Medulla oblongata (tissue), 1 donor: ENCODE measurements at regions not wholly inside any gene's neighbourhood (a gene's known extent, or its start where the extent isn't known, plus 50 kb on each side); places are given as distances from the start of the nearest gene placed in this dataset.

Source experiments
- DNase-seq: peaks from one replicate; pipeline ENCODE4 v3.0.0-alpha.2; 2015; ENCODE audit errors: extremely low spot score

DNA sequence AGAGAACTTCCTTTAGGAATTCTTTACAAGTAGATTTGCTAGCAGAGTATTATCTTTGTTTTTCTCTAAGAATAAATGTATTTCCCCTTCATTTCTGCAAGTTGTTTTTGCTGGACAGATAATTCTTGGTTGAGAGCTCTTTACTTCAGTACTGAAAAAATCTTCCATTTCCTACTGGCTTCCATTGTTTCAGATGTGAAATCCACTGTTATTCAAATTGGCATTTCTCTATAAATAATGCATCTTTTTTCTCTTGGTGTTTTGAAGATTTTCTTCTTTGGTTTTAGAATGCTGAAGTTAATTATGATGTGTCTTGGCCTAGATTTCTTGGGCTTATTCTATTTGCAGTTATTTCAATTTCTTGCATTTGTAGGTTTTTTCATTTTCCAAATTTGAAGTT is 270.0 kb upstream of the GYPC start:
- DNase-seq: no peak

- no peak for DNase-seq
These were observed 266.5 kb upstream of the GYPC start for GRCh38 chr2:126389446-126389845.

GRCh38 chr2:126392889-126393288 is 263.1 kb upstream of the GYPC start:
- no peak for DNase-seq

DNA sequence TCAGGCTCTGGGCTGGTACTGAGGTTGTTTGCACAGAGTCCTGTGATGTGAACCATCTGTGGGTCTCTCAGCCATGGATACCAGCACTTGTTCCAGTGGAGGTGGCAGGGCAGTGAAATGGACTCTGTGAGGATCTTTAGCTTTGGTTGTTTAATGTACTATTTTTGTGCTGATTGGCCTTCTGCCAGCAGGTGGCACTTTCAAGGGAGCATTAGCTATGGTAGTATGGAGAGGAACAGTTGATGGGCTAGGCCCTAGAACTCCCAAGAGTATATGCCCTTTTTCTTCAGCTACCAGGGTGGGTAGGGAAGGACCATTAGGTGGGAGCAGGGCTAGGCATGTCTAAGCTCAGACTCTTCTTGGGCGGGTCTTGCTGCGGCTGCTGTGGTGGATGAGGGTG is 257.0 kb upstream of the GYPC start:
- no peak for DNase-seq

- DNase-seq: no peak
These were observed 252.8 kb upstream of the GYPC start for GRCh38 chr2:126403039-126403628.

DNA sequence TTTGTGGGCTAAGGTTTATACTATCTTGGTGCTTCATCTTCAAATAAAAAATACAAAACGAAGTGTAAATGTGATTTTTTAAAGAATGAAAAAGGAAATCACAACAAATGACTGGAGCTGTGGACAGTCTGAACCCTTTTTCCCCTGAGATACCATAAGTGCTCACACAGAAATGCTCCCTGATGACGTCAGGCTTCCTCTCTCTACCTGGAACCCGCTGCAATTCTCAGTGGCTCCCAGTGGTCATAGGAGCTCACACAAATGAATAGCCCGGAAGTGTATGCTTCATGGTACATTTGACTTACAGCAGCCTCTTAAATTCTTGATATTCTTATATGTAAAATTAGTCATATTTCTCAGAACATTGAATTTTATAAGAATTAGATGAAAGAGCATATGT is 249.7 kb upstream of the GYPC start:
- DNase-seq: no peak

DNA sequence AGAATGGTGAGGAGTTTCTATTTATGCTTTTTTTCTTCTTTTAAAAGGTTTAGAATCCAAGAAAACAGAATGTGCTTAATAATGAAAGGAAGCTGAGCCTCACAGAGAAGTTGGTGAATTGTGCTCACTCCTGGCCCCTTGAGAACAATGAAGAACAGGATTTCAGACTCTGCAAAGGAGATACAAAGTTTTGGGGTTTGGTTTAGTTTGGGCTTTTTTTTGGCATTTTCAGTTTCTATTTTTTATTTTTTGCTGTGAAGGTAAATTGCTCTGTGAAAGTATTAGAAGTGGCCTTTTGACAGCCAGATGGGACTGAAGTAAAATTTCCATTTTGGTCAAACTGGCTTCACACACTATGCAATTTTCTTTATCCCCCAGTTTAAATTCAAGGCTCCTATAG is 247.3 kb upstream of the GYPC start:
- no peak for DNase-seq

DNA sequence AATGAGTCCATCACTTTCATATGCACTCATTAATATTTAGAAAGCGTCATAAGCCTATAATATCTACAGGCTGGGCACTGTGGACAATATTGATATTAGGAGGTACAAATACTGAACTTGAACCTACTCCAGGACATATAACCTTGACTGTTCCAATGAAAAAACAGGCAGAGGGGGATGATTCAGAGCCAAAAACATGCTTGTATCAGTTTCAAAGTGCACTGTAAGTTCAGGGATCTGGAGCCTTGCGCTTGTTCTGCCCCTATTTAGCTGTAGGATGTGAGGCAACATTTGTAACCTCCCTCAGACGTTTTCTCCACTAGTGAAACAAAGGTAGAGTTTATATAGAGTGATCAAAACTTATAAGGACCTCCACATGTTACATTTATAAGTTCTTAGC is 246.1 kb upstream of the GYPC start:
- no peak for DNase-seq

GRCh38 chr2:126413079-126413478 is 242.9 kb upstream of the GYPC start:
- DNase-seq: no peak

DNA sequence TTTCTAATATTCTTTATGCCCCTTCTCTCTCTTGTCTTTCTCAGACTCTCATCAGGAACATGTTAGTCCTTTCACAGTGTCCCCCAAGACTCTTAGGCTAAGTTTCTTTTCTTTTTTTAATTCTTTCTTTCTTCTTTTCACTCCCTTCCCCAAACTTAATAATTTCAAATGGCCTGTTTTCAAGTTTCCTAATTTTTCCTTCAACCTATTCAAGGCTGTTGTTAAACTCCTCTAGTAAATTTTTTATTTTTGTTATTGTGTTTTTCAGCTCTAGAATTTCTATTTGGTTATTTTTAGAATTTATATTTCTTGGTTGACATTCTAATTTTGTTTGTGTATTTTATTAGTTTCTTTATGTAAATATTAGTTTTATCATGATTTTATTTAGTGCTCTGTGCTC is 236.6 kb upstream of the GYPC start:
- no peak for DNase-seq

DNA sequence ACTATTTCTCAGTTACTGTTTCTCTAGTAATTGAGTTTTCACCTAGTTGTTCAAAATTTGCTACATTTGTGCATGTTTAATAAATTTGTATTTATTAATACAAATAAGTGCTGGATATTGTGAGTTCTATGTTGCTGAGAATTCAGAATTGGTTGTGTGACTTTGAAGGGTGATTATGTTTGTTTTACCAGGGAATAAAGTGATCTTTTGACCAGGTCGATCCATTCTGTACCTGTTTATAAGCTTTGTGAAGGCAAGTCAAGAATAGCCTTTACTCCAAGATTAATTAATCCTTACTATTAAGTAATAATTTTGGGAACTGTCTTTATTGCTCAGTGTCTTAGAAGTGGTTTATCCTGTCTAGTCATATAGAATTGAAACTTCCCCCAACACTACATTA is 230.0 kb upstream of the GYPC start:
- DNase-seq: no peak

DNA sequence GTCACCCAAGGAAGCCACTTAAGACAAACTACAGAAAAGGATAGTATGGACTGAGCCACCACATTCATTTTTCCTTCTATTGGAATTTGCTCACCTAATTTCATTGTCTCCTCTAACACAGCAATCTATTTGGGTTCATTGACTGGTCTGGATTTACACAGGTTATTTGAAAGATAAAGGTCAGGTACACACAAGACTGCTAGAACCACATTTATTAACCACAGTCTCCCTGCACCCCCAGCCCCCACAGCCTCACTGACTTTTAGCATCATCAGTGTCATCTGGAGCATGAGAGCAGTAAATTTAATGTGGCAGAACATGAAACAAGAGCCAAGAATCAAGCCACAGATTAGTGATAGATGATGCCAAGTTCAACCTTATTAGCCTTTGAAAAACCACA is 226.9 kb upstream of the GYPC start:
- no peak for DNase-seq

GRCh38 chr2:126431136-126431535 is 224.8 kb upstream of the GYPC start:
- no peak for DNase-seq

DNA sequence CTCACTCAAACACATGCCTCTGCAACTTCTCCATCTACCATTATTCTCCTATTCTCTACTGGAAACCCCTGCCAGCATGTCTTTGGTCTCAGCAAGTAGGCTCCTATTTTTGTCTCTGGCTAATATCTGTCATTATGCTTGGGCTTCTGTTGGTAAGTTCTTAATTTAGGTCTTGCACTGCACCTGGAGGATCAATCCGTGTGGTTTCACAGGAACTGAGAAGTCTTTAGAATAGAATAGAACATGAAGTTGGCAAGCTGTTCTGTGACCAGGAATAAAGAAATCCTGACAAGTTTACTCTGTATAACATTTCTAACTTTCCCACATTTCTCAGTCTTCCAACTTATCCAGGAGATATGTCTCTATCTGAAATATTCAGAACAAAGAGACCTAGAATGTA is 219.5 kb upstream of the GYPC start:
- no peak for DNase-seq

DNA sequence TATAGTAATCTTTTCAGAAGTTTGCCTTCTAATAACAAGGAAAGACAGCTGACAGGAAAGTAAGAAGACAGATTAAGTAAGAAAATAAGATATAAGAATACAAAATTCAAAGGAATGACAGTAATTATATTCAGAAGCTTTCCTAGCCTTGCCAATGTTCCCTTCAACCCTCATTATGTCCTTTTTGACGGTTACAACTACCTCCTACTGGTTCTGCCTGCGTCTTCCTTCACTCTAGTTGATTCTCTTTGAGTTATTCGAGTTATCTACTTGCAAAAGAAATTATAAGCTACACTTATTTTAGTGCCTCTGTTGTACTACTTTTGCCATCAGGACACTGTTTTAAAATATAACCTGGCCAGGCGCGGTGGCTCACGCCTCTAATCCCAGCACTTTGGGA is 218.9 kb upstream of the GYPC start:
- no peak for DNase-seq

GRCh38 chr2:126444512-126444911 is 211.4 kb upstream of the GYPC start:
- no peak for DNase-seq

DNA sequence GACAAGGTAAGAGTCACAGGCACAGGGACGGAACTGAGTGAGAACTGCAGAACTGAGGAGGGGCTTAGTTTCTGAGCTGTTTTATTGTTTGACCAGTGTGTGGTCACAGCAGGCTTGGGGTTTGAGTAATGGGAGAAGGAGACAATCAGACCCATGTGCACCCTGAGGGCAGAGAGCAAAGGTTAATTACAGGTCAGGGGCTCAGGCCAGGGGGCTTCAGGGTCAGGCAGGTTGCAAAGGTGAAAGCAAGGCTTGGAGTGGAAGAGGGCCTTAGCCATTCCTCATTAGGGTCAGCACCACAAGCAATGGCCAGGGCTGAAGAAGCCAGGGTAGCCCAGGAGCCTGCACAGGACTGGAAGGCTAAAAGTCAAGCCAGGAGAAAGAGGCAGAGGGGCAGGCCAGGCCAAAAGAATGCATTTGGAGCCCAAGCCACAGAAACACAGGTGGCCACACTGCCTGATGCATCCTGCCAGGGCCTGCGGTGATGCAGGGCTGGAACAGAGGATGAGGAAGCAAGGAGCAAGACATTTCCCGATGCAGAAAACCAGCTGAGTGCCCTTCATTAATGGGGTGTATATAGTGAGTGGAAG is 209.8 kb upstream of the GYPC start:
- no peak for DNase-seq

DNA sequence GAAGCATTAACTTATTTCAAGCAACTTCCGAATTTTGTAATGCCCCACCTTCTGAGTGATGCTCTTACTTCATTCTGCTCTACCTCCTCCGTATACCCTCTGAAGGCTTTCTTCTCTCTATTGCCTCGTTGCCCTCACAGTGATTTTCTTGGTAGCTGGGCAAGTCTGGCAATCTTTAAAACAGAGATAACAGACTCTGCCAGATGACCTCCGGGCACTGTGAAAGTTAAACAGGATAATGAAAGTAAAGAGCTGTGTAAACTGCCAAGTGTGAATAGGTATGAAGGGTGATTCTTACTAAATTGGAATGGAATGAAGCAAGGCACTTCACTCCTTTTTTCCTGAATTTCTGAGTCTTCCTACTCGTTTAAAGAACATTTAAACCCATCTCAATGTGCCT is 207.3 kb upstream of the GYPC start:
- no peak for DNase-seq

DNA sequence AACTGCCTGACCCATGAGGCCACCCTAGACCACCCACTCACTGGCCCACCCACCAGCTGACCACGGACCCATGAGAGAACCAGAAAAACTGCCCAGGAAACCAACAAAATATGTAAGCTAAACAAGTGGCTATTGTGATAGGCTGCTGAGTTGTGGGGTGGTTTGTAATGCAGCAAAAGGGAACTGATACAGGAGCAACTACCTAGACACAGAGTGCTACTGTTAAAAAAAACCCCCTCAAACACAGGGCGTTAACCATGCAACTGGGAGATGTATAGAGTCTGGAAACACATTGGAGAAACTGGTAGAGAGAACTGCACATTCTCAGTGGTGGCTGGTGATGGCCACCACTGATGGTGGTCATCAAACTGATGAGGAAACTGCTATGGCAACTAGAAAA is 206.3 kb upstream of the GYPC start:
- no peak for DNase-seq

GRCh38 chr2:126463892-126464674 is 191.9 kb upstream of the GYPC start:
- no peak for DNase-seq

- no peak for DNase-seq
These were observed 188.4 kb upstream of the GYPC start for GRCh38 chr2:126467367-126468054.

GRCh38 chr2:126475031-126475430 is 180.9 kb upstream of the GYPC start:
- DNase-seq: no peak

DNA sequence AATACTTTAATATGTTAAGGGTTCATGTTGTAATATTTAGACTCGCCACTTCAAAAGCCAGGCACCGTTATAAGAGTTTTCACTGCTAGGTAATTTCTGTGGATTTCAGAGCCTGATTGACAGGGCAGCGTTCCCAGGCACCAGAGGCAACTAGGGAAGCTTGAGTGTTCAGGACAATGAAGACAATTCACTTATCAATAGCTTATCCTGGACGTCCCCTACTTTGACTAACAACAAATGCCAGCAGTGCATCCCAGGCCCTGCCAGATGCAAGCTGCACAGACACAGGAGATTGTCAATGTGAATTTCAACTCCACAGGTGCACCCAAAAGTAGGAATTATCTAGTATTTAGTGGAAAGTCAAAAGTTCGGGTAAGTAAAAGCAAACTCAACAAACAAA is 179.3 kb upstream of the GYPC start:
- DNase-seq: no peak
